Erythroblast (primary cell): ENCODE measurements at regions not wholly inside any gene's neighbourhood (a gene's known extent, or its start where the extent isn't known, plus 50 kb on each side); places are given as distances from the start of the nearest gene placed in this dataset.

Experiments used
- GATA1 ChIP-seq: IDR thresholded peaks from 2 replicates; pipeline ENCODE4 v1.6.1; 2011; ENCODE audit warnings: low read depth, mild to moderate bottlenecking, control low read depth, low read length, moderate library complexity
- POLR2A ChIP-seq: IDR thresholded peaks from 2 replicates; pipeline ENCODE4 v1.6.1; 2011; ENCODE audit warnings: mild to moderate bottlenecking, low read length

DNA sequence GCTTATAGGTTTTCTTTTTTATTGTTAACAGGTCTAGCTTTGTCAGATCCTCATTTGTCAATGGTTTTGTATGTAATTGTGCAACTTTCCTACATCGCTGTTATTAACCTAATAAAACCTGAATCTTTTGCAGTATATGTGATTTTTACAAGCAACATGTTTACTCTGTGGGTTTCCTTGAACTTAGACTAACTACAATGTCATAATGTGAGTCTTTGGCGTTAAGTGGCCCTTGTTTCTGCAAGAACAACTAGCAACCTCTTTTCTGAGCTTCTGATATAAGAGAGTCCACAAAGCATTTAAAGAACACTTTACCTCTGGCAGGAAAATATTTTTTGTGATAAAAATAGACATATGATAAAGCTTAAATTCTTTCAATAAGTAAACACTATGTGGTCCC lies 230.3 kb upstream of the CFAP20DC start:
- TF ChIP-seq POLR2A (no peak), GATA1 (no peak)
